C4-2B (cell line): ENCODE measurements at regions not wholly inside any gene's neighbourhood (a gene's known extent, or its start where the extent isn't known, plus 50 kb on each side); places are given as distances from the start of the nearest gene placed in this dataset.

Experiments
- ZFX ChIP-seq: fragments of 450-650 bp; IDR thresholded peaks from 2 replicates; pipeline ENCODE4 v1.6.1; 2017
- TF ChIP-seq, protein P1 (sequence below): fragments of 450-650 bp; conservative IDR thresholded peaks from 2 replicates; pipeline ENCODE4 v1.5.1; 2017; ENCODE audit warnings: mild to moderate bottlenecking

DNA sequence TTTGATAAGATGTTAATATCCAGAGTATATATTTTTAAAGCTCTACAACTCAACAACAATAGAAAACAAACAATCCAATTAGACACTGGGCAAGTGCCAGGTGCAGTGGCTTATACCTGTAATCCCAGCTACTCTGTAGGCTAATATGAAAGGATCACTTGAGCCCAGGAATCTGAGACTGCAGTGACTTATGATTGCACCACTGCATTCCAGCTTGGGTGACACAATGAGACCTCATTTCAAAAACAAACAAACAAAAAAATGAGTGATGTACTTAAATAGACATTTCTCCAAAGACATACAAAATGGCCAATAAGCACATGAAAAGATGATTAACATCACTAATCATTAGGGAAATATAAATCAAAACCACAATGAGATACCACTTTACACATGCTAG lies 356.8 kb upstream of the PCDH10 start:
- TF ChIP-seq, protein P1, sequence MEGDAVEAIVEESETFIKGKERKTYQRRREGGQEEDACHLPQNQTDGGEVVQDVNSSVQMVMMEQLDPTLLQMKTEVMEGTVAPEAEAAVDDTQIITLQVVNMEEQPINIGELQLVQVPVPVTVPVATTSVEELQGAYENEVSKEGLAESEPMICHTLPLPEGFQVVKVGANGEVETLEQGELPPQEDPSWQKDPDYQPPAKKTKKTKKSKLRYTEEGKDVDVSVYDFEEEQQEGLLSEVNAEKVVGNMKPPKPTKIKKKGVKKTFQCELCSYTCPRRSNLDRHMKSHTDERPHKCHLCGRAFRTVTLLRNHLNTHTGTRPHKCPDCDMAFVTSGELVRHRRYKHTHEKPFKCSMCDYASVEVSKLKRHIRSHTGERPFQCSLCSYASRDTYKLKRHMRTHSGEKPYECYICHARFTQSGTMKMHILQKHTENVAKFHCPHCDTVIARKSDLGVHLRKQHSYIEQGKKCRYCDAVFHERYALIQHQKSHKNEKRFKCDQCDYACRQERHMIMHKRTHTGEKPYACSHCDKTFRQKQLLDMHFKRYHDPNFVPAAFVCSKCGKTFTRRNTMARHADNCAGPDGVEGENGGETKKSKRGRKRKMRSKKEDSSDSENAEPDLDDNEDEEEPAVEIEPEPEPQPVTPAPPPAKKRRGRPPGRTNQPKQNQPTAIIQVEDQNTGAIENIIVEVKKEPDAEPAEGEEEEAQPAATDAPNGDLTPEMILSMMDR: no peak
- TF ChIP-seq ZFX: no peak
